Peyer's patch (tissue), 4 donors: ENCODE measurements at regions not wholly inside any gene's neighbourhood (a gene's known extent, or its start where the extent isn't known, plus 50 kb on each side); places are given as distances from the start of the nearest gene placed in this dataset.

Experiments used
- CTCF ChIP-seq, 6 experiments: fragments of 450-650 bp in 4 of 6; fragments of 200-600 bp in 2 of 6; sonication (generic) in 1 of 6; IDR thresholded peaks; one replicate each; pipeline ENCODE4 v1.5.1; 2017 to 2019; ENCODE audit warnings: antibody characterized with exemption in 6 of 6, mild to moderate bottlenecking in 3 of 6, moderate library complexity in 1 of 6
- POLR2A ChIP-seq, 2 donors: fragments of 450-650 bp; IDR thresholded peaks; one replicate each; pipeline ENCODE4 v1.5.1; 2017; ENCODE audit warnings: antibody characterized with exemption in 2 of 2, mild to moderate bottlenecking in 2 of 2, moderate library complexity in 2 of 2

DNA sequence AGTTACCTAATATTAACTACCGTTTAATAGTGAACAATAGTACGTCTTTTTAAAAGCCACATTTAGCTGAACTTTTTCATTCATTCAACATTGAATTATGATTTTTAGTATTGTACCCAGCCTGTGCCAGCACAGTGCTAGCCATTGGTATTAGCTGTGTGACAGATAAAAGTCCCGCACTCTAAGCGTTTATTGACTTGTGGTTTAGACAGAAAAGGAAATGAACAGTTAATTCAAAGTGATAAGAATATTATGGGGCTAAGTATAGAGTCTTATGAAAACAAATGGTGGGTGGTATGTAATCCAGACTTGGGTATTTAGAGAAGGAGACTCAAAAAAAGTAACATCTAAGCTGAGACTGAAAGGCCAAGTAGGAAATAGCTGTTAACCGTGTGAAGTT lies 202.3 kb downstream of the RPS12 start:
- no peak for TF ChIP-seq CTCF (IDR thresholded peaks at IDR 0.05)
- no peak for TF ChIP-seq POLR2A (IDR thresholded peaks at IDR 0.05)
